HG03378 (cell line): ENCODE measurements at regions not wholly inside any gene's neighbourhood (a gene's known extent, or its start where the extent isn't known, plus 50 kb on each side); places are given as distances from the start of the nearest gene placed in this dataset.

Experiments used
- ATAC-seq: cut with Tn5 transposase; IDR thresholded peaks from one replicate; pipeline ENCODE4 v1.9.1; 2021; ENCODE audit warnings: mild to moderate bottlenecking, moderate library complexity; ENCODE audit not compliant: unreplicated experiment

DNA sequence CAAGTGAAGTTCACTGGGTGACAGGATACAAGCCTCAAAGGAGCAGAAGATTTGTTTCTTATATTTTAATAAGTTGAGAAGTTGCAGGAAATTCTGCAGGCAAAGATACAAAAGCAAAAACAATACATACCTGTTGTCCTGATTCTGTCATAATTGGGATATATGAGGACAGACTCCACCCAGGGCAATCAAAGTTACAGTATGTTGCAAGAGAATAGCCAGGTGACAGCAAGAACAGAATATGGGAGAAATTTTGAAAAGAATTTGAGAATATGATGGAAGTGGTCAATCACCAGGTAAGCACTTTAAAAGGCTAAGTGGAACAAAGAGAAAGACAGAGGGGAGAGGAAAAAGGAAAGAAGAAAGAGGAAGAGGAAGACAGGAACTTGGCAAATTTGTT, 607.6 kb upstream of the ADGRL4 start:
- no peak for ATAC-seq

DNA sequence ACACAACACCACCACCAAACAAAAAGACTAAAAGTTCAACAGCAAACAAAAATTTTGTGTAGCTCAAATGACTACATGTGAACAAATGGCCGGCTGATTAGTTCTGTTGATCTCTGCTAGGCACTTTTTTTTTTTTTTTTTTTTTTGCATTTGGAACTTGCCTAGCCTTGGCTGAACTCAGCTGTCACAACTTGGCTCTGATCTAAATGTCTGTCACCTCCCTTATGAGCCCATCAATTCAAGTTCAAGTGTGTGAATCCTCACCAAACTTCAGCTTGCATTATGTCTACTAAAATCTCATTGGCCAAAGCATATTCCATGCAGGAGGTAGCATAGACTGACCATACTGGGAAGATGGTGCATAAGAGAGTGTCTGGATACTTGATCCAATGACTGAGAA, 606.5 kb upstream of the ADGRL4 start:
- no peak for ATAC-seq

DNA sequence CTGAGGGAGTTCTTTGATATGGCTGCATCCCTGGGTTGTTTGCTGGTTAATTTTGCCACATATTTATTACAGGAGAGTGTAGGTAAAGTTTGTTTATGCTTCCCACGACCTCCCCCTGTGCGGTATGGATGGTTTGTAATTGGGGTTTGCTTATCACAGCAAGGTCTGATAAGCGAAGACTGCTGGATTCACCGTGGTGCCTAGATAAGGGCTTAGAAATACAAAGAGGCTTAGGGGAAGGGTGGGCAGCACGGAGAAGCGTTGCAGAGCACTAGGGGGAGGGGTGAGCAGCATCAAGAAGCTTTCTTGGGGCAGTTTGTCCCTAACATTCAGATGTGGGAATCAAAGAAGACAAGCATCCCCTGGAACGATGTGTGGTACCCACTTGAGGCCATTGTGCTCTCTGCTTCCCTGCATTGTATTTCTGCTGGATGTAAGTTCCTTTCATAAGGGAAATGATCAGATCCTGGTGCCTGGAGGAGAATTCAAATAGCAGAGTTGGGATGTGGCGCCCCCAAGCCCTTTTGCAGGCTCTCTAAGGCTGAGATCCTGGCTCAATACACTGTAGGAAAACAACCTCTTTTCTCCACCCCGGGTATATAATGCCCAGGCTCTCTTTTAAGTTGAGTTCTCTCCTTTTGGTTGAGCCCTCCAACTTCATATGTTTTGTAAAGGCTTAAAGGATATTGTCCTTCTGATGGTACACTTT, 598.1 kb upstream of the ADGRL4 start:
- ATAC-seq = no peak

DNA sequence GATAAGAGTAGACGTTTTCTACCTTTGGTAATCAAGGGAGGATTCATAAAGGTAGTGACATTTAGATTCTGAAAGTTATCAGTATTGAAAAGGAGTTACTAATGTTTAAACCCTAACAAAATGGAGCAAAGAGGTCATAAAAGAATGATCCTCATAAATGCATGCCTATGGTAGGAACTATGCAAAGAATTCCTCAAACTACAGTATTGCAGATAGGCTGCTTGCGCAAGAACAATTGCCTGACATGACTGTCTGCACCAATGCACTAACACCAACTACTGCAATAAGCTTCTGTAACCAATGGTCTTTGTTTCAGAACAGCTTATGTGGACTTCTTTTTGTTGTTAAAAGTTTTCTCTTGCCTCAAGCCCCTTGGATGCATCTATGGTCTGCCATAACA, 597.3 kb upstream of the ADGRL4 start:
- no peak for ATAC-seq

DNA sequence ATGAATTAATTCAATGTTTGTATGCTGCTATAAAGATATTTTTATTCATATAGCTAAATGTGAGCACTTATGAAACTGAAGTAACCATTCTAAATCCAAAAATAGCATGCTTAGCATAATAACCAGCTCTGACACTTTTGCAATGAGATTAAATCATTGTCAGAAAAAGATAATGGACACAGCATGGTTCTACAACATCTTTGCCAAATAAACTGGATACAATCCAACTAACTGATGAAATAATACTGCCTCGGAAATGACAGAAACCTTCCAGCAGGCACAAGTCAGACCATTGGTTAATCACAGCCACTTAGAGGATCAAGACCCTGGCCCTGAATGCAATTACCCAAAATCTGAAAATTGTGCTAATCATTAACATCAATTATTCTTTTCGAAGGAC, 592.7 kb upstream of the ADGRL4 start:
- no peak for ATAC-seq

DNA sequence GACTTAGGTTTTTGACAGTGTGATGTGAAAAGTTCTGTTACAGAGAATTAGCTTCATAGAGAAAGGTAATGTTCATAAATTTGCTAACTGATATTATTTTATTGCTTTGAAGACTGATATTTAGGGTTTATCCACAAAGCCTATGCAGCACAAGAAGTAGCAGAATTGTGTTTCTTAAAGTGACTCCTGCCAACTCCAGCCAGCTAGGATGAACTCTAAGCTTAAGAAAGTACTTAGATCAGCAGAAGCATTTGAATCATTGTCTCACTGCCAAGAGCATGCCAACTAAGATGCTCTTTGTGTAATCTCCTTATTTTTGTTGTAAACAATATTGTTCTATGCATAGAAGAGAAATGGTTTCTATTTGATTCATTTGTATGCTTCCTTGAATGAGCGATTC, 589.4 kb upstream of the ADGRL4 start:
- ATAC-seq = no peak

DNA sequence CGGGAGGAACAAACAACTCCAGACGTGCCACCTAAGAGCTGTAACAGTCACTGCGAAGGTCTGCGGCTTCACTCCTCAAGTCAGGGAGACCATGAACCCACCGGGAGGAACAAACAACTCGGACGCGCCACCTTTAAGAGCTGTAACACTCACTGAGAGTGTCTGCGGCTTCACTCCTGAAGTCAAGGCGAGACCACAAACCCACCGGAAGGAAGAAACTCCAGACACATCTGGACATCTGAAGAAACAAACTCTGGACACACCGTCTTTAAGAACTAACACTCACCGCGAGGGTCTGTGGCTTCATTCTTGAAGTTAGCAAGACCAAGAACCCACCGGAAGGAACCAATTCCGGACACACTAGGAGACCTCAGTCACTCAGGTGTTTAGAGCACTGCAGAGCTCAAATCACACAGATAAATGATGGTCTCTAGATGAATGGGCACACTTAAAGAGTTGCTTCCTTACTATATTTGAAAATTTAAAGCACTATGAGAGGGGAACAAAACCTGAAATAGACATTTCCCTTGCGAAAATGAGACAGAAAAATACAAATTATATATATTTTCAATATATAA, 587.7 kb upstream of the ADGRL4 start:
- ATAC-seq = no peak

DNA sequence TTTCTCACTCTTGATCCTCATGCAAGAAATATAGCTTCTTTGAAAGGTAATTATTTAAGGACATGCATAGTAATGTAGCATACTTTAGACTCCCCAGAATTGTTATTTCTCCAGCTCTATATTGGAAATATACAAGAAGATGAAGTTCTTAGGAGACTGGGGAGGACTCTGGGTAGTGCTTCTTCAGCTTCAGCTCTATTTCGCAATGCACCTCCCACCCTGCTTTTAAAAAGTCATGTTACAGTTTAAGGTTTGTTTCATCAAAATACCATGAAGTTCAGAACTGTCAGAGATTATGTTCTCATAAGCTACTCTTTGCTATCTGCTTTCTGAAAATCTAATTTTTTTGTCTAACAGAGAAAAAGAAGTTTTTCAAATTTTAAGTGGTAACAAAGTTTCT, 586.2 kb upstream of the ADGRL4 start:
- no peak for ATAC-seq

DNA sequence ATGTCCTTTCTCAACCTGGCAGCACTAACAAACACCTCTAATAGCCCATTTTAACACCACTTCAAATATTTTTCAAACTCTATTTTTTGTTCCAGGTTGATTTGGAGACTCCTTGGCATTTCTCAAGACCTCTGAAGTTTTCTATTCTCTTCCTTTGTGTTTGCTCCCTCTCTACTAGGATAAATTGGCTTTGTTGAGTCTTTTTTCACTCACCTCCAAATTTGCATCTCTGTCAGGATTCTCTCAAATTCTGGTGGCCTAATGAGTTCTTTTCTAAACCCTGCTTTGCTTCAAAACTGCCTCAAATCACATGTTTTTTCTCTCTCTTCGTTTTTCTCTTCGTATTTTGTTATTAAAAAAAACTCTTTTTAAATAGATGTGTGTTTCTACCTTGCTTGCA, 582.2 kb upstream of the ADGRL4 start:
- ATAC-seq = no peak

DNA sequence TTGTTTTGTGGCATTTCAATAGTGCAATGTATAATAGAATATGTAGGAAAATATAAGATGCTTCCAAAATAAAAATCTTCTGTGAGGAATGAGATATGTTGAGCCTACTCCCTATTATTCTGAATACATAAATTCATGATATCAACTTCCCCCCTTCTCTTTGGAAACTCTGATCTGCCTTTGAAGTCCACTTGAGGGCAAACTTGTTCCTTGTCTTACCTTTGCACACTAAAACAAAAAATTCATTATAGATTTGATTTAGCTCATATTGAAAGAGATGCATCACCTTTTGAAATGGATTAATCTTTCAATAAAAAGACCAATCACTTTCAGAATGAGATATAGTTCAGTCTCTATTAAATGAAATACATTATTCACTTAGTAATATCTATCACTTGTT, 580.7 kb upstream of the ADGRL4 start:
- ATAC-seq = no peak

DNA sequence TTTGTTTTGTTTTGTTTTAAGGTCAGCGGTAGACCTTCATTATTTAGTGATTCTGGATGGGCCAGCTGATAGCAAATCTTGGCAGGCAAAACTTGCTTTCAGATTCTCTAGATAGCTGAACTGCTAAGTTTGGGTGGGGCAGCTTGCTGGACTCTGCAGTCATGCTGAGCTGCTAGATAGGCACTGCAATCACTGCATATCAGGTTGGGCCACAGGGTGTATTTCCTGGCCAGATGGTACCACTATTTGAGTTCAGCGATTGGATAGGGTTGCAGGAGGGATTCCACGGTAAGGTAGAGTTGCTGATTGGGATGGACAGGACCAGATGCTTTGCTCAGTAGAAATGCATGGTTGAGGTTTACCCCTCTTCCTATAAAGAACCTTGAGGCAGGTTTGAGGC, 579.3 kb upstream of the ADGRL4 start:
- ATAC-seq = no peak

DNA sequence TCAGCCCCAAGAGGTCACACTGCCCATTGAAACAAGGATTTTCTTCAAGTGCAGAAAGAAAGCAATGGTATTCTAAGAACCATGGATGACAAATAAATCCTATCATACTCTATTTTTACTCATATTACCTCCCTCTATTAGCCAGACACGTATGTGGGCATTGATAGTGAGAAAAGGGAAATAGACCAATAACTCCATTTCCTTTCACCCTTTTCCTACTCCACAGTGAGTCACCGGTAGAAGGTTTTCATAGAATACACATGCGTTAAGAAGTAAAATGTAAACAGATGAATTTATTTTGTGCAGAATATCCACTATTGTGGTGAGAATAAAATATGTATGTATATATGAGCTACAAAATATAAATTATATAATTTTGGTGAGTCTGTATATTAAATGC, 568.9 kb upstream of the ADGRL4 start:
- no peak for ATAC-seq

DNA sequence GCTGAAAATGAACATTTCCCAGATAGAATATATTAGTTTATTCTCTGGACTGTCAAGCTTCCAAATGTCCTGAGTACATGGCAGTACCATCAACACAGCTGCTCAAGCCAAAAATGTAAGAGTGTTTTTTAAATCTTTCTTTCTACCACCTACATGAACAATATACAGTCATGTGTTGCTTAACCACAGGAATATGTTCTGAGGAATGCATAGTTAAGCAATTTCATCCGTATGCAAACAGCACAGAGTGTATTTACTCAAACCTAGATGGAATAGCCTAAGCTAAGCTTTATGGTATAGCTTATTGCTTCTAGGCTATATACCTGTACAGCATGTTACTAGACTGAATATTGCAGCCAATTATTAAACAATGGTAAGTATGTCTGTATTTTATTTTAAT, 561.9 kb upstream of the ADGRL4 start:
- ATAC-seq = no peak

DNA sequence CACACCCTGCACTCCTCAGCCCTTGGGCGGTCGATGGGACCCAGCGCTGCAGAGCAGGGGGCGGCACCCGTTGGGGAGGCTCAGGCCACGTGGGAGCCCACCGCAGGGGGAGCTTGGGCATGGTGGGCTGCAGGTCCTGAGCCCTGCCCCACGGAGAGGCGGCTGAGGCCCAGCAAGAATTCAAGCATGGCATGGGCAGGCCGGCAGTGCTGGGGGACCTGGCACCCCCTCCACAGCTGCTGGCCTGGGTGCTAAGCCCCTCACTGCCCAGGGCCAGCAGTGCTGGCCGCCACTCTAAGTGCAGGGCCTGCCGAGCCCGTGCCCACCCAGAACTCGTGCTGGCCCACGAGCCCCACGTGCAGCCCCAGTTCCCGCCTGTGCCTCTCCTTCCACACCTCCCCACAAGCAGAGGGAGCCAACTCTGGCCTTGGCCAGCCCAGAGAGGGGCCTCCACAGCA, 555.0 kb upstream of the ADGRL4 start:
- no peak for ATAC-seq

DNA sequence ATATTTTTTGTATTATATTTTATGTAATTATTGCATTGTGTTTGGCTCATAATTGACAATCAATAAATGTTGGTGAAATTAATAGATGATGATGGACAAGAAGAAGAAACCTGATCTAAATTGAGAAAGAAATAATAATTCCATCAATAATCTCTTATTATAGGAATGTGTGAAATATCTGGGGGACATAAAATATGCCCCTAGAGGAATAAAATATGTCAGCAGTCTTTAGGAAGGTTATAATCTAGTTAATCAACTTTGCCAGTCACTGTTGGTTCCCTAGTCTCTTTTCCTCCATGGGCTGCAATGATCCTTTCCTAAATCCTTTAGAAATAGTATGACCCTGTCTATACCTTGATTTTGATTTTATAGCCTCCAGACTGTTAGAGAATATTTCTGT, 549.7 kb upstream of the ADGRL4 start:
- ATAC-seq = no peak

DNA sequence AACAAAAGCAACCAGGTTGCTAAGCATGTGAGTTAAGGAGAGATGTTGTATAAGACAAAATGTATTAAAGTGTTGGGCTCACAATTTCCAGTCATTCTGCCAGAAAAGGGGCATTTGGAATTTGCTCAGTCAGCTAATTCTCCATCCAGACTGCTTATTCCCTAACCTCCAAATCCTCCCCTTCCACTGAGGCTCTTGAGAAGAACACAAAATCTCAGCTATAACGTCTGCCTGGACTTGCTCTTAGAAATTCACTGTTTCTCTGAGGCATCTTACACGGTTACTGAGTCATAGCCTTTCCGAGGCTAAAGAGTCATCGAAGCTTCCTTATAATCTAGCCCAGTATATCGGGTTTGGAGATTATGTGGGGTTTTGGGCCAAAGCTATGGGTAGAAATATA, 548.2 kb upstream of the ADGRL4 start:
- ATAC-seq = no peak

DNA sequence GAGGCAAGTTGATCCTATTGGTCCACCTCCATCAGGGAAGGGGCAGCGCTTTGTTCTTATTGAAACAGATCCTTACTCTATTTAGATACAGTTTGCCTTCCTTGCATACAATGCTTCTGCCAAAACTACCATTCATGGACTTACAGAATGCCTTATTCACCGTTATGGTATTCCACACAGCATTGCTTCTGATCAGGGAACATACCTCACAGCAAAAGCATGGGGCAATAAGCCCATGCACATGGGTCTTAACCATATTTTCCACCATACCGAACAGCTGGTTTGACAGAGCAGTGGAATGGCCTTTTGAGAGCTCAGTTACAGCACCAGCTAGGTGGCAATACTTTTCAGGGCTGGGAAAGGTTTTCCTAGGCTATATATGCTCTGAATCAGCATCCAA, 544.8 kb upstream of the ADGRL4 start:
- ATAC-seq = no peak

DNA sequence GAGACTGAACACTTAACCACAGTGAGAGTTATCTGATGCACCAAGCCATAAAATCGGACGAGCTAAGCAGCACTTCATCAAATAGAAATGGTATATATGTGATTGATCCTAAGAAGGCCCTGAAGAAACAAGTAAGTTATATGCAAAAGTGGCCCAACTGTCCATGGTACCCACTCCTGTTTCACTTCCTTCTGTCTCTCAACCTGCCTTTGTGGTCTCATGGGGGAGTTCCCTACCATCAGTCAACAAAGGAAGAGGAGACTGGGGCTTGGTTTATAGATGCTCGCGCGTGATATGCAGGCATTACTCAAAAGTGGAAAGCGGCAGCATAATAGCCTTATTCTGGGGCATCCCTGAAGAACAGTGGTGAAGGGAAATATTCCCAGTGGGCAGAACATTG, 543.9 kb upstream of the ADGRL4 start:
- ATAC-seq = no peak

DNA sequence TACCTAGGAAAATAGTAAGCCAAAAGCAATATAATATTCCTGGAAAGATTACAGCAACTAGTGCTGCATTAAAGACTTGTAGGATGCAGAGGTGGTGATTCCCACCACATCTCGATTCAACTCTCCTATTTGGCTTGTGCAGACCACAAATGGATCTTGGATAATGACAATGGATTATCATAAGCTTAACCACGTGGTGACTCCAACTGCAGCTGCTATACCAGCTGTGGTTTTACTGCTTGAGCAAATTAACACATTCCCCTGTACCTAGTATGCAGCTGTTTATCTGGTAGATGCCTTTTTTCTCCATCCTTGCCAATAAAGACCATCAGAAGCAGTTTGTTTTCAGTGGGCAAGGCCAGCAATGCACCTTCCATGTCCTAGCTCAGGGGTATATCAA, 542.7 kb upstream of the ADGRL4 start:
- ATAC-seq = no peak

DNA sequence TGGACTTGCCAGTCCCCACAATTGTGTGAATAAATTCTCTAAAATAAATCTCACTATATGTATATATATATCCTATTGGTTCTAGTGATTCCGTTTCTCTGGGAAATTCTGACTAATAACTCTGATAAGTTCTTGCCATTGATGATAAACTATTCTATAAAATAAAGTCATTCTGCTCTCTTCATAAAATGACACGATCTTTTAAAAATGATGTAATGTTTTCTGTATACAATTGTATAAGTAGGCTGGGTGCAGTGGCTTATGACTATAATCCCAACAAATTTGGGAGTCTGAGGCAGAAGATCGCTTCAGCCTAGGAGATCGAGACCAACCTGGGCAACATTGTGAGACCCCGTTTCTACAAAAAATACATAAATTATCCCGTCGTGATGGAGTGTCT, 541.0 kb upstream of the ADGRL4 start:
- no peak for ATAC-seq

DNA sequence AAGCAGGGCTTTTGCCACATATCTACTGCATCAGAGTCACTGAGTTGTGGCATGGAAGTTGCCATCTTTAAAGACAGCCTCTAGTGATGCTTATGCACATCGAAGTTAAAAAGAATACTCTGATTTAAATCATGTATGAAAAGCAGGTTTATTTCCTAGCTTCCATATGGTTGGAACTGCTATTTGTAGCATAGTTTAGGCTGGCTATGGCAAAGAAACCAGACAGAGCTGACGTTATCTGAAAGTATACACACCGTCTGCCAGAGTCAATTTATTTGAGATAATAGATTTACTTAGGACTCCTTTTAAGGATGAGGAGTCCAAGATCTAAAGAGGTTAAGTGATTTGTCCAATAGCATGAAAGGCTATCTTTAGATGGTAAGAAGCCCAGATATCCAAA, 536.9 kb upstream of the ADGRL4 start:
- ATAC-seq = no peak

DNA sequence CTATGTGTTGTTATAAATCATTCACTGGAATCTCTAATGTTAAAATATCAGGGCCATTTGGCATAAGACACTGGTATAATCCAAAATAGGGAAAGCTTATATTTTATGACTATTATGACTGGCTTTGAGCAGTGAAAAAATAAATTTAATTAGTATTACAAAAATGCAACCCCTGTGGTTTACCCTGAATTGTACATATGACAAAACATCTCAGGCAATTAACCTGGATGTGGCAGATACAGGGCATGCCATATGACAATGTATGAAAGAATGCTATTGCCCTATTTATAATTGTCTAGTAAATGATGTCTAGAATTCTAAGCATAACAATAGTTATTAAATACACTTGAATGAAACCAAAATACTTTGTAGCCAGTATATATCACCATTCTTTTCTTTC, 532.5 kb upstream of the ADGRL4 start:
- no peak for ATAC-seq

DNA sequence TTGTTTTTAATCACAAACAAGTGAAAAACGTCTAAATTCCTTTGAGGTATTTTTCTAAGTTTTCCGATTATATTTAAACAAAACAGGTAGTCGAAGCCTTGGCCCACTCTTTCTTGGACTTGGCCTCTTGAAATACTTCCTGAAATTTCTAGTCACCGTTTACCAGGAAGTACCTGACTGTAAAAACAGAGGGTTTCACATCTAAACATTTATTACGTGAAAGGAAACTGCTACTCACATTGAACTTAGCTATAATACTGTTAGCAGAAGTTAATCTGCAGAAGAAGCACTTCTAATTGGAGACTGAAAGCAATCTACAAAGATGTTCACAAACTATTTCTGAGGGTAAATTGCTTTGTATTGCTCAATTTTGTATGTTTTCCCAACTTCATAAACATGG, 526.0 kb upstream of the ADGRL4 start:
- ATAC-seq = peak; percentile 44
